ENCODE measurements at regions not wholly inside any gene's neighbourhood (a gene's known extent, or its start where the extent isn't known, plus 50 kb on each side); places are given as distances from the start of the nearest gene placed in this dataset.

DNA sequence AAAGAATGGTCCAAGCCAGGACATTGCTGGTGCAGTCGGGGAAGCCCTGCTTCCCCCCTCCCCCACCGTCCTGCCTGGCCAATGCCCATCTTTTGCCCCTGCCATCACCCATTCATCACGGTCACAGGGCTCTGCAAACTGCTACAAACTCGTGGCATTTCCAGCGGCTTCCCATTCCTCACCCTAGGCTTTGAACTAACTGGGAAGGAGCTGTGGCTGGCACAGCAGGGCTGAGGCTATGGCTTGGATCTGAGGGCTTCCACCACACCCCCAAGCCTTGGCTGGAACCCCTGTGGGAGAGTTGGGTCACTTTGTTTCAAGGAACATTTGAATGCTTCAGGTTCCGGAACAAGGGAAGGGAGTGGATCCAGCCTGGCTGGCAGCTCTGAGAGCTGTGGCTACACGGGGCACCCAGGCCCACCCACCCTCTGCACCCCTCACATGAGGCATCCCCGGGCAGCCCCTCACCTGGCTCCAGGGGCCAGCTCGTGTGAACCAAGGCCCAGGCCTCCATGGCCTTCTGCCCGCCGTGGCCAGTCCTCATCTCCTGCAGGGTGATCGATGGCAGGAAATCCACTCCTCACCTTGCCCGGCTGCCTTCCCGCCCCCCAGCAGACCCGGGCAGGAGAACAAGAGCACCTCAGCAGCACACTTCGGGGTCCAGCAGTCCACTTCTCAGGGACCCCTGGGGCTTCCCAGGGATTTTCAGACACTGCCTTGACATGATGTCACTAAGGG is 58.8 kb upstream of the OTOS start:
- no peak for TF ChIP-seq POLR2A (IDR thresholded peaks at IDR 0.05; ENCODE audit: low read depth, low read length)
- TF ChIP-seq POLR2AphosphoS5 (IDR thresholded peaks at IDR 0.05; ENCODE audit: low read depth, low read length) = no peak
- no peak for TF ChIP-seq TAF1 (IDR thresholded peaks at IDR 0.05; ENCODE audit: low read depth, low read length)
